NT2/D1 (cell line): ENCODE measurements at regions not wholly inside any gene's neighbourhood (a gene's known extent, or its start where the extent isn't known, plus 50 kb on each side); places are given as distances from the start of the nearest gene placed in this dataset.

ENCODE experiments used
- YY1 ChIP-seq: IDR thresholded peaks from 2 replicates; pipeline ENCODE4 v1.6.1; 2011; ENCODE audit not compliant: insufficient read length, insufficient read depth
- ZNF274 ChIP-seq: IDR thresholded peaks from 2 replicates; pipeline ENCODE4 v1.6.1; 2011; ENCODE audit warnings: mild to moderate bottlenecking, low read depth, low read length

- TF ChIP-seq YY1 (no peak), ZNF274 (no peak)
Measured at GRCh38 chrX:134171661-134172587, 65.1 kb upstream of the CCDC160 start.
